ENCODE measurements at regions not wholly inside any gene's neighbourhood (a gene's known extent, or its start where the extent isn't known, plus 50 kb on each side); places are given as distances from the start of the nearest gene placed in this dataset.

DNA sequence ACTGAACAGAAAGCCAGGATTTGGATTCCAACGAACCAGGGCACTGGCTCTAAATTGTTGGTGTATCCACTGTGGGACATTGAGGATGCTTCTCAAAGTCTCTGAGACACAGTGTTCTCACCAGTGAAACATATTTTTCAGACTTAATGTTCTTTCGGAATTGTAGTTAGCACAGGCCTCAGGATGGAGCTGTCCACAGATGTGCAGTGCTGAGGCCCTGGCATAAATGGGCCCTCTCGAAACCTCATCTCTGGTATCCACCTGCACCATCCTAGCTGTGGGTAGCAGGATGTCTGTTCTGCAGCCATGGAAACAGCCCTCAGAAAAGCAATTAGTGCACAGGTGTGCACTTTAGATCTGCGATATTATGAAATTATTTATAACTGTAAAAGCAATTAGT lies 656.8 kb downstream of the TBC1D22A start:
- H3K9me3 Mint-ChIP-seq, result peaks cover 47% of the 10 kb centered on the region
- H3K27ac Mint-ChIP-seq, result no peak overlapping the region
- no peaks in the 10 kb centered on the region for H3K36me3 Mint-ChIP-seq (ENCODE audit: low read depth)
- H3K4me3 Mint-ChIP-seq, result no peak overlapping the region
- no peaks in the 10 kb centered on the region for H3K4me1 Mint-ChIP-seq
- TF ChIP-seq, protein P1, sequence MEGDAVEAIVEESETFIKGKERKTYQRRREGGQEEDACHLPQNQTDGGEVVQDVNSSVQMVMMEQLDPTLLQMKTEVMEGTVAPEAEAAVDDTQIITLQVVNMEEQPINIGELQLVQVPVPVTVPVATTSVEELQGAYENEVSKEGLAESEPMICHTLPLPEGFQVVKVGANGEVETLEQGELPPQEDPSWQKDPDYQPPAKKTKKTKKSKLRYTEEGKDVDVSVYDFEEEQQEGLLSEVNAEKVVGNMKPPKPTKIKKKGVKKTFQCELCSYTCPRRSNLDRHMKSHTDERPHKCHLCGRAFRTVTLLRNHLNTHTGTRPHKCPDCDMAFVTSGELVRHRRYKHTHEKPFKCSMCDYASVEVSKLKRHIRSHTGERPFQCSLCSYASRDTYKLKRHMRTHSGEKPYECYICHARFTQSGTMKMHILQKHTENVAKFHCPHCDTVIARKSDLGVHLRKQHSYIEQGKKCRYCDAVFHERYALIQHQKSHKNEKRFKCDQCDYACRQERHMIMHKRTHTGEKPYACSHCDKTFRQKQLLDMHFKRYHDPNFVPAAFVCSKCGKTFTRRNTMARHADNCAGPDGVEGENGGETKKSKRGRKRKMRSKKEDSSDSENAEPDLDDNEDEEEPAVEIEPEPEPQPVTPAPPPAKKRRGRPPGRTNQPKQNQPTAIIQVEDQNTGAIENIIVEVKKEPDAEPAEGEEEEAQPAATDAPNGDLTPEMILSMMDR (IDR thresholded peaks at IDR 0.05; ENCODE audit: unreplicated experiment in 3 of 3), result no peak
- peaks cover 16% of the 10 kb centered on the region for H3K27me3 Mint-ChIP-seq (ENCODE audit: low read depth)

DNA sequence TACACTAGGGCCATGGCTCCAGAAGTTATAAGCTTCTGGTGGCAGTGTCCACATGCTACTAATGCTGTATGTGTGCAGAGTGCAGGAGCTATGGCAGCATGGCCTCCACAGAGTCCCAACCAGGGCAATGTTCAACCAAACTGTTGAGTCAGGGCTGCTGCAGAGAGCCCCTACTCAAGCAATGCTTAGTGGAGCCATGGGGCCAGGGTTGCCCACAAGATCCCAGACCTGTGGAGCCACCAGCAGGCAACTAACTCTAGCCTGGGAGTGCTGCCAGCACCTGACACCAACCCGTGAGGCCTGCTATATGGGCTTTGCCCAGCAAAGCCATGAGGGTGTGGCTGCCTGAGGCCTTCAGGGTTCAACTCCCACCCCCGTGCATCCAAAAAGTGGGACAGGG lies 655.2 kb downstream of the TBC1D22A start:
- Mint-ChIP-seq H3K36me3 (ENCODE audit: low read depth) (no peaks in the 10 kb centered on the region), H3K27ac (no peak overlapping the region), H3K9me3 (peaks cover 44% of the 10 kb centered on the region), H3K4me3 (no peak overlapping the region), H3K27me3 (ENCODE audit: low read depth) (peaks cover 19% of the 10 kb centered on the region), H3K4me1 (no peaks in the 10 kb centered on the region)
- TF ChIP-seq, protein P1 (IDR thresholded peaks at IDR 0.05; ENCODE audit: unreplicated experiment in 3 of 3), result no peak

DNA sequence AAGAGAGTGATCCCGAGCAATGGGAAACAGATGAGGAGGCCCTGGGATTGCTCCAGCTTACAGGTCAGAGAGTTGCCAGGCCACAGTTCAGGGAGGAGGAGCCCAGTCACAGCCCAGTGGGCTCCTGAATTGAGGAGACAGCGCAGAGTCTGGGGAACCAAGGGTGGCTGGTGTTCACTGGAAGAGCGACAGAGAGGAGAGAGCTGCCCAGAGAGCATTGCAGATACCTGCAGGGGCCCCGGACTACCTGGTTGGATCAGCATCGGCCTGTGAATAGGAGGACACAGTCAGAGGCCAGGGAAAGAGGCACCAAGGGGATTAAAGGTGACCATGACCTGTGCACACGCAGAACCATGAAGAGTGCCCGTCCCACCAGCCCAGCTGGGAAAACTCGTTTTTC lies 648.6 kb downstream of the TBC1D22A start:
- TF ChIP-seq, protein P1 (IDR thresholded peaks at IDR 0.05; ENCODE audit: unreplicated experiment in 3 of 3), result no peak
- Mint-ChIP-seq H3K9me3 (peaks cover 50% of the 10 kb centered on the region), H3K4me3 (no peak overlapping the region), H3K27me3 (ENCODE audit: low read depth) (peaks cover 32% of the 10 kb centered on the region), H3K4me1 (no peaks in the 10 kb centered on the region), H3K27ac (no peak overlapping the region), H3K36me3 (ENCODE audit: low read depth) (peaks cover 4% of the 10 kb centered on the region)

DNA sequence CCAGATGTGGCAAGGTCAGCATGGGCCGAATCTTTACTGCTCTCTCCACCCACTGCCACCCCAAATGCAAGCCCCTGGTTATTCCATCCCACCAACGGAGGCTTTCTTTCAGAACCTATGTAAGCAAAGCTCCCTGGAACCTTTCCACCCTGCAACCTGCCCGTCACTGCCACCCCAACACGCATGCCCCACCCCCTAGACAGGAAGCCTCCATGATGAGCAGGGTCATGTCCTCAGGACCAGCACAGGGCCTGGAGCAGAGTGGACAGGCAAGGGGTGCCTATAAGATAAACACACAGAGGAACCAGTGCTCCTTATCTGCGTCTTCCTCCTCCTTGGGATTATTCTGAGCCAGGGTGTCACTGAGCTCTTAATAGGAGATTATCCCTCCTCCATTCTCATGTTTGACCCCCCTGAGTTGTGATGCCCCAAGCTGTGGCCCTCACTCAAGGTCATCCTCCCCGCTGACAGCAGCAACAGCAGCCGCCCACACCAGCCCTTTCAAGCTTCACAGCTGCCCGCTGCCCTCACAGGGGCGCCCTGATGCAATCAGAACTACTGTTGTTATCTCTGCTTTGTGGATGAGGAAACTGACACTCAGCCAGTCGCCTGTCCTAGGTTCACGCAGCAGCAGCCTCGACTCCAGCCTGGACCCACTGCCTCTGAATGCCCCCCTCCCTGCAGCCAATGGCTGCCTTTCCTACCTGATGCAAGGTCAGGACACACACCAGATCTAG lies 647.3 kb downstream of the TBC1D22A start:
- Mint-ChIP-seq H3K27ac (no peak overlapping the region), H3K4me3 (no peak overlapping the region), H3K27me3 (ENCODE audit: low read depth) (peaks cover 32% of the 10 kb centered on the region), H3K9me3 (peaks cover 50% of the 10 kb centered on the region), H3K4me1 (no peaks in the 10 kb centered on the region), H3K36me3 (ENCODE audit: low read depth) (peaks cover 4% of the 10 kb centered on the region)
- TF ChIP-seq, protein P1 (IDR thresholded peaks at IDR 0.05; ENCODE audit: unreplicated experiment in 3 of 3), result no peak

DNA sequence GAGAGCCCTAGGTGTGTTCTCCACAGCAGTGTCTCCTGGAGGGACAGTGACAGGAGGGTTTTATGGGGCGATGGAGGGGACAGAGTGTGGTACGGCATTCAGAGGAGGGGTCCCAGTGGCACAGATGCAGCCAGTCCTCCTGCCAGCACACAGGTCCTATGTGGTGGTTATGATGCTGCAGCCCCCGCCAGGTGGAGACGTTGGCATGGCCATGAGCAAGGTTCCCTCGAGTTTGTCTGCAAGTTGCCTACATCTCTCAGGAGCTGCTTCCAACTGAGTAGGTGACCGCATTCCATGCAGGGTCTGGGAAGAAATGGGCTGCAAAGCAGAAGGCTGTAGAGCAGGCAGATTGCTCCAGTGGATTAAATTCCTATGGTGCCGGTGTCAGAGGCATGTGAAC lies 646.0 kb downstream of the TBC1D22A start:
- TF ChIP-seq, protein P1 (IDR thresholded peaks at IDR 0.05; ENCODE audit: unreplicated experiment in 3 of 3), result no peak
- no peak overlapping the region for H3K27ac Mint-ChIP-seq
- H3K36me3 Mint-ChIP-seq (ENCODE audit: low read depth), result peaks cover 4% of the 10 kb centered on the region
- no peaks in the 10 kb centered on the region for H3K4me1 Mint-ChIP-seq
- peaks cover 51% of the 10 kb centered on the region for H3K9me3 Mint-ChIP-seq
- no peak overlapping the region for H3K4me3 Mint-ChIP-seq
- H3K27me3 Mint-ChIP-seq (ENCODE audit: low read depth), result peaks cover 26% of the 10 kb centered on the region

DNA sequence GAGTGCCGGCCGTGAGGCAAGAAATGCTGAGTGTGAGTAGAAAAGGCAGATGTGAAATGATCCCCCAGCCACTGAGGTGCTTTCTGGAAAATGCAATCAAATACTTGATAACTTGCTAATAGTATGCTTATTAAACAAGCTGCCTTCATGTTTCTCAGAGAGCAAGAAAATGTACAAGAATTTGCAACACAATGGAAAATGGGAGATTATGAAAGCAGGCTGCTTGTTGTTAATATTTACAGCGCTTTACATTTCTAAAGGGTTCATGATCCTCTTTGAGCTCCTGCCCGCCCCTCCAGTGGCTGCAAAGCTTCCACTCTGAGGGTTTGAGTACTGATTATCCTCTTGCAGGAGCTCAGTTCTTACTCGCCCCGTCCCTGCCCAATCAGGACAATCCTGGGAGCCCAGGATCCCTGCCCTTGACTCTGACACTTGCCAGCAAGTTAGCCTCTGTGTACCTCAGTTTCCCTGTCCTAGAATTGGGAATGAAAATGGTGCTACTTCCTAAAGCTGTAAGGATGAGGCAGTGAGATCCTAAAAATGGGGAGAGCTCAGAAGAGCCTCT lies 645.1 kb downstream of the TBC1D22A start:
- Mint-ChIP-seq H3K27me3 (ENCODE audit: low read depth) (peaks cover 19% of the 10 kb centered on the region), H3K4me3 (no peak overlapping the region), H3K9me3 (peaks cover 53% of the 10 kb centered on the region), H3K36me3 (ENCODE audit: low read depth) (peaks cover 4% of the 10 kb centered on the region), H3K4me1 (no peaks in the 10 kb centered on the region), H3K27ac (no peak overlapping the region)
- TF ChIP-seq, protein P1 (IDR thresholded peaks at IDR 0.05; ENCODE audit: unreplicated experiment in 3 of 3), result no peak

All from nephron (organoid).